WTC11 (cell line): ENCODE measurements at regions not wholly inside any gene's neighbourhood (a gene's known extent, or its start where the extent isn't known, plus 50 kb on each side); places are given as distances from the start of the nearest gene placed in this dataset.

Experiments
- ATAC-seq: fragments of 200-7000 bp; cut with Tn5 transposase; 2 replicates; pipeline ENCODE4 v1.10.0; 2021; ENCODE audit warnings: mild to moderate bottlenecking, moderate library complexity
- CTCF ChIA-PET: fragments of 300-600 bp; sonication (Branson Sonifier 250); formaldehyde crosslinking; loops from one replicate; lab custom pipeline; 2021; ENCODE audit warnings: antibody characterized with exemption; lab: Charles Lee
- POLR2A ChIA-PET: fragments of 350-600 bp; sonication (Branson Sonifier 250); formaldehyde crosslinking; loops from one replicate; lab custom pipeline; 2021; ENCODE audit warnings: antibody characterized with exemption; lab: Charles Lee
- DNase-seq: peaks from one replicate; pipeline ENCODE4 v3.0.0; 2021; ENCODE audit warnings: low spot score
- H3K27ac Mint-ChIP-seq: 2 replicates; pipeline ENCODE4 v1.8.0; 2021; ENCODE audit warnings: mixed read lengths
- H3K27me3 Mint-ChIP-seq: 2 replicates; pipeline ENCODE4 v1.8.0; 2021; ENCODE audit warnings: low read depth, mild to moderate bottlenecking, moderate library complexity, mixed read lengths
- H3K36me3 Mint-ChIP-seq: 2 replicates; pipeline ENCODE4 v1.8.0; 2021; ENCODE audit warnings: mixed read lengths
- H3K4me1 Mint-ChIP-seq: 2 replicates; pipeline ENCODE4 v1.8.0; 2022; ENCODE audit warnings: mixed read lengths
- H3K4me3 Mint-ChIP-seq: 2 replicates; pipeline ENCODE4 v1.8.0; 2021; ENCODE audit warnings: mild to moderate bottlenecking, moderate library complexity, mixed read lengths
- H3K9me3 Mint-ChIP-seq: 2 replicates; pipeline ENCODE4 v1.8.0; 2021; ENCODE audit warnings: mixed read lengths
- ELF4 ChIP-seq: sonication (generic); formaldehyde crosslinking; IDR thresholded peaks from 2 replicates; pipeline ENCODE4 v1.8.1; 2022; ENCODE audit warnings: low read depth, mild to moderate bottlenecking, moderate library complexity, missing genetic modification reagents
- FOXJ3 ChIP-seq: sonication (generic); formaldehyde crosslinking; IDR thresholded peaks from 2 replicates; pipeline ENCODE4 v1.9.0; 2021; ENCODE audit warnings: missing genetic modification reagents, mild to moderate bottlenecking, borderline replicate concordance
- GRHL2 ChIP-seq: fragments of 250-450 bp; sonication (Bioruptor Pico); IDR thresholded peaks from 2 replicates; pipeline ENCODE4 v1.8.0; 2022; ENCODE audit warnings: mild to moderate bottlenecking, moderate library complexity; ENCODE audit not compliant: insufficient replicate concordance, severe bottlenecking
- PRRX2 ChIP-seq: fragments of 250-450 bp; sonication (Bioruptor Pico); IDR thresholded peaks from 2 replicates; pipeline ENCODE4 v1.8.0; 2021; ENCODE audit warnings: mild to moderate bottlenecking
- SOX15 ChIP-seq: fragments of 250-450 bp; sonication (Bioruptor Pico); IDR thresholded peaks from 2 replicates; pipeline ENCODE4 v1.9.0; 2021; ENCODE audit warnings: mild to moderate bottlenecking
- SP1 ChIP-seq: sonication (generic); formaldehyde crosslinking; conservative IDR thresholded peaks from 2 replicates; pipeline ENCODE4 v1.8.1; 2022; ENCODE audit warnings: missing genetic modification reagents
- ZBTB21 ChIP-seq: sonication (generic); formaldehyde crosslinking; IDR thresholded peaks from 2 replicates; pipeline ENCODE4 v1.8.1; 2023; ENCODE audit warnings: mild to moderate bottlenecking, missing genetic modification reagents, borderline replicate concordance
- ZNF317 ChIP-seq: sonication (generic); formaldehyde crosslinking; IDR thresholded peaks from 2 replicates; pipeline ENCODE4 v1.8.1; 2023; ENCODE audit warnings: low read depth, mild to moderate bottlenecking, moderate library complexity, missing genetic modification reagents, borderline replicate concordance
- ZNF423 ChIP-seq: fragments of 250-450 bp; sonication (Bioruptor Pico); IDR thresholded peaks from 2 replicates; pipeline ENCODE4 v2.1.2; 2022; ENCODE audit warnings: mild to moderate bottlenecking, moderate library complexity
- TF ChIP-seq, protein P1 (sequence below): sonication (generic); formaldehyde crosslinking; IDR thresholded peaks from 2 replicates; pipeline ENCODE4 v1.8.0; 2022; ENCODE audit warnings: mild to moderate bottlenecking, missing genetic modification reagents
- TF ChIP-seq, protein P2 (sequence below): fragments of 250-450 bp; sonication (Bioruptor Pico); IDR thresholded peaks from 2 replicates; pipeline ENCODE4 v1.9.0; 2021; ENCODE audit warnings: mild to moderate bottlenecking, borderline replicate concordance
- TF ChIP-seq, protein P3 (sequence below): sonication (generic); formaldehyde crosslinking; IDR thresholded peaks from 2 replicates; pipeline ENCODE4 v1.8.1; 2022; ENCODE audit warnings: low read depth, missing genetic modification reagents, borderline replicate concordance
- TF ChIP-seq, protein P4 (sequence below): sonication (generic); formaldehyde crosslinking; IDR thresholded peaks from 2 replicates; pipeline ENCODE4 v1.8.0; 2022; ENCODE audit warnings: mild to moderate bottlenecking, missing genetic modification reagents
- TF ChIP-seq, protein P5 (sequence below): sonication (generic); formaldehyde crosslinking; IDR thresholded peaks from 2 replicates; pipeline ENCODE4 v1.8.1; 2023; ENCODE audit warnings: mild to moderate bottlenecking, moderate library complexity, missing genetic modification reagents
- TF ChIP-seq, protein P6 (sequence below): sonication (generic); formaldehyde crosslinking; IDR thresholded peaks from 2 replicates; pipeline ENCODE4 v1.8.1; 2023; ENCODE audit warnings: mild to moderate bottlenecking, missing genetic modification reagents
- TF ChIP-seq, protein P7 (sequence below): sonication (generic); formaldehyde crosslinking; IDR thresholded peaks from 2 replicates; pipeline ENCODE4 v1.8.0; 2023; ENCODE audit warnings: mild to moderate bottlenecking, missing genetic modification reagents
- TF ChIP-seq, protein P8 (sequence below): fragments of 250-450 bp; sonication (Bioruptor Pico); IDR thresholded peaks from 2 replicates; pipeline ENCODE4 v1.9.0; 2021; ENCODE audit warnings: mild to moderate bottlenecking

DNA sequence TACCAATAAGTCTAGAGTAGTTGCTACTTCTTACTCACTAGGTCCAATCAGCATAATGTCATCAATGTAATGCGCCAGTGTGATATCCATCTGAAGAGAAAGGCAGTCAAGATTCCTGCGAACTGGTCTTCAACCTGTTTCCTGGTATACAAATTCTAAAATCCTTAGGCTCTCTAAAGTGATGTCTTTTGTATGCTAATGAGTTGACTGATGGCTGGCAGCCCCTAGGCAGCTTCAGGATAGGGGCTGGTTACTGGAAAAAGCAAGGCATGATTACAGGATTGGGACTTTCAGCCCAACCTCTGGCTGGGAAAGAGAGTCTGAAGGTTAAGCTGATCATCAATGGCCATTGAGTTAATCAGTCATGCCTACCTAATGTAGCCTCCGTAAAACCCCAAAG is 250.2 kb upstream of the PTER start:
- ATAC-seq (peak; percentile 88), DNase-seq (no peak)
- TF ChIP-seq, protein P1, sequence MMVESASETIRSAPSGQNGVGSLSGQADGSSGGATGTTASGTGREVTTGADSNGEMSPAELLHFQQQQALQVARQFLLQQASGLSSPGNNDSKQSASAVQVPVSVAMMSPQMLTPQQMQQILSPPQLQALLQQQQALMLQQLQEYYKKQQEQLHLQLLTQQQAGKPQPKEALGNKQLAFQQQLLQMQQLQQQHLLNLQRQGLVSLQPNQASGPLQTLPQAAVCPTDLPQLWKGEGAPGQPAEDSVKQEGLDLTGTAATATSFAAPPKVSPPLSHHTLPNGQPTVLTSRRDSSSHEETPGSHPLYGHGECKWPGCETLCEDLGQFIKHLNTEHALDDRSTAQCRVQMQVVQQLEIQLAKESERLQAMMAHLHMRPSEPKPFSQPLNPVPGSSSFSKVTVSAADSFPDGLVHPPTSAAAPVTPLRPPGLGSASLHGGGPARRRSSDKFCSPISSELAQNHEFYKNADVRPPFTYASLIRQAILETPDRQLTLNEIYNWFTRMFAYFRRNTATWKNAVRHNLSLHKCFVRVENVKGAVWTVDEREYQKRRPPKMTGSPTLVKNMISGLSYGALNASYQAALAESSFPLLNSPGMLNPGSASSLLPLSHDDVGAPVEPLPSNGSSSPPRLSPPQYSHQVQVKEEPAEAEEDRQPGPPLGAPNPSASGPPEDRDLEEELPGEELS (CRISPR knock-in tag) = no peak
- Mint-ChIP-seq H3K4me1 (peaks cover 27% of the 10 kb centered on the region), H3K36me3 (peaks cover 22% of the 10 kb centered on the region), H3K9me3 (peaks cover 41% of the 10 kb centered on the region), H3K4me3 (no peak overlapping the region), H3K27me3 (peaks cover 4% of the 10 kb centered on the region), H3K27ac (no peak overlapping the region)
- POLR2A ChIA-PET = no interaction called here
- CTCF ChIA-PET = no interaction called here

DNA sequence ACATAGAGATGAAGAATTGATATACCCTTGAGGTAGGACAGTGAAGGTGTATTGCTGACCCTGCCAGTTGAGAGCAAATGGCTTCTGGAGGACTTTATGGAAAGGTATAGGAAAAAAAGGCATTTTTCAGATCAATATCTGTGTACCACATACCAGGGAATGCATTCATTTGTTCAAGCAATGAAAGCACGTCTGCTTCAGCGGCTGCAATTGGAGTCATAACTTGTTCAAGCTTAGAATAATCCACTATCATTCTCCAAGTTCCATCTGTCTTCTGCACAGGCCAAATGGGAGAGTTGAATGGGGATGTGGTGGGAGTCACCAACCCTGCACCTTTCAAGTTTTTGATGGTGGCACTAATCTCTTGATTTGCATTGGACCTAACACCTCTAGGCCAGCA is 249.6 kb upstream of the PTER start:
- DNase-seq = no peak
- TF ChIP-seq, protein P2, sequence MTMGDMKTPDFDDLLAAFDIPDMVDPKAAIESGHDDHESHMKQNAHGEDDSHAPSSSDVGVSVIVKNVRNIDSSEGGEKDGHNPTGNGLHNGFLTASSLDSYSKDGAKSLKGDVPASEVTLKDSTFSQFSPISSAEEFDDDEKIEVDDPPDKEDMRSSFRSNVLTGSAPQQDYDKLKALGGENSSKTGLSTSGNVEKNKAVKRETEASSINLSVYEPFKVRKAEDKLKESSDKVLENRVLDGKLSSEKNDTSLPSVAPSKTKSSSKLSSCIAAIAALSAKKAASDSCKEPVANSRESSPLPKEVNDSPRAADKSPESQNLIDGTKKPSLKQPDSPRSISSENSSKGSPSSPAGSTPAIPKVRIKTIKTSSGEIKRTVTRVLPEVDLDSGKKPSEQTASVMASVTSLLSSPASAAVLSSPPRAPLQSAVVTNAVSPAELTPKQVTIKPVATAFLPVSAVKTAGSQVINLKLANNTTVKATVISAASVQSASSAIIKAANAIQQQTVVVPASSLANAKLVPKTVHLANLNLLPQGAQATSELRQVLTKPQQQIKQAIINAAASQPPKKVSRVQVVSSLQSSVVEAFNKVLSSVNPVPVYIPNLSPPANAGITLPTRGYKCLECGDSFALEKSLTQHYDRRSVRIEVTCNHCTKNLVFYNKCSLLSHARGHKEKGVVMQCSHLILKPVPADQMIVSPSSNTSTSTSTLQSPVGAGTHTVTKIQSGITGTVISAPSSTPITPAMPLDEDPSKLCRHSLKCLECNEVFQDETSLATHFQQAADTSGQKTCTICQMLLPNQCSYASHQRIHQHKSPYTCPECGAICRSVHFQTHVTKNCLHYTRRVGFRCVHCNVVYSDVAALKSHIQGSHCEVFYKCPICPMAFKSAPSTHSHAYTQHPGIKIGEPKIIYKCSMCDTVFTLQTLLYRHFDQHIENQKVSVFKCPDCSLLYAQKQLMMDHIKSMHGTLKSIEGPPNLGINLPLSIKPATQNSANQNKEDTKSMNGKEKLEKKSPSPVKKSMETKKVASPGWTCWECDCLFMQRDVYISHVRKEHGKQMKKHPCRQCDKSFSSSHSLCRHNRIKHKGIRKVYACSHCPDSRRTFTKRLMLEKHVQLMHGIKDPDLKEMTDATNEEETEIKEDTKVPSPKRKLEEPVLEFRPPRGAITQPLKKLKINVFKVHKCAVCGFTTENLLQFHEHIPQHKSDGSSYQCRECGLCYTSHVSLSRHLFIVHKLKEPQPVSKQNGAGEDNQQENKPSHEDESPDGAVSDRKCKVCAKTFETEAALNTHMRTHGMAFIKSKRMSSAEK (CRISPR knock-in tag) = no peak
- TF ChIP-seq, protein P3, sequence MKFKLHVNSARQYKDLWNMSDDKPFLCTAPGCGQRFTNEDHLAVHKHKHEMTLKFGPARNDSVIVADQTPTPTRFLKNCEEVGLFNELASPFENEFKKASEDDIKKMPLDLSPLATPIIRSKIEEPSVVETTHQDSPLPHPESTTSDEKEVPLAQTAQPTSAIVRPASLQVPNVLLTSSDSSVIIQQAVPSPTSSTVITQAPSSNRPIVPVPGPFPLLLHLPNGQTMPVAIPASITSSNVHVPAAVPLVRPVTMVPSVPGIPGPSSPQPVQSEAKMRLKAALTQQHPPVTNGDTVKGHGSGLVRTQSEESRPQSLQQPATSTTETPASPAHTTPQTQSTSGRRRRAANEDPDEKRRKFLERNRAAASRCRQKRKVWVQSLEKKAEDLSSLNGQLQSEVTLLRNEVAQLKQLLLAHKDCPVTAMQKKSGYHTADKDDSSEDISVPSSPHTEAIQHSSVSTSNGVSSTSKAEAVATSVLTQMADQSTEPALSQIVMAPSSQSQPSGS (CRISPR knock-in tag) = no peak
- no peak for TF ChIP-seq ZNF317 (CRISPR knock-in tag)
- TF ChIP-seq SOX15 (CRISPR knock-in tag) = no peak
- TF ChIP-seq GRHL2 (CRISPR knock-in tag) = no peak
- no peak for TF ChIP-seq ZBTB21
- TF ChIP-seq FOXJ3 (CRISPR knock-in tag) = no peak
- TF ChIP-seq ZNF423 (CRISPR knock-in tag) = no peak
- TF ChIP-seq, protein P4, sequence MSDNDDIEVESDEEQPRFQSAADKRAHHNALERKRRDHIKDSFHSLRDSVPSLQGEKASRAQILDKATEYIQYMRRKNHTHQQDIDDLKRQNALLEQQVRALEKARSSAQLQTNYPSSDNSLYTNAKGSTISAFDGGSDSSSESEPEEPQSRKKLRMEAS (CRISPR knock-in tag) = no peak
- TF ChIP-seq SP1 = no peak
- TF ChIP-seq ELF4 (CRISPR knock-in tag) = no peak
- TF ChIP-seq, protein P5, sequence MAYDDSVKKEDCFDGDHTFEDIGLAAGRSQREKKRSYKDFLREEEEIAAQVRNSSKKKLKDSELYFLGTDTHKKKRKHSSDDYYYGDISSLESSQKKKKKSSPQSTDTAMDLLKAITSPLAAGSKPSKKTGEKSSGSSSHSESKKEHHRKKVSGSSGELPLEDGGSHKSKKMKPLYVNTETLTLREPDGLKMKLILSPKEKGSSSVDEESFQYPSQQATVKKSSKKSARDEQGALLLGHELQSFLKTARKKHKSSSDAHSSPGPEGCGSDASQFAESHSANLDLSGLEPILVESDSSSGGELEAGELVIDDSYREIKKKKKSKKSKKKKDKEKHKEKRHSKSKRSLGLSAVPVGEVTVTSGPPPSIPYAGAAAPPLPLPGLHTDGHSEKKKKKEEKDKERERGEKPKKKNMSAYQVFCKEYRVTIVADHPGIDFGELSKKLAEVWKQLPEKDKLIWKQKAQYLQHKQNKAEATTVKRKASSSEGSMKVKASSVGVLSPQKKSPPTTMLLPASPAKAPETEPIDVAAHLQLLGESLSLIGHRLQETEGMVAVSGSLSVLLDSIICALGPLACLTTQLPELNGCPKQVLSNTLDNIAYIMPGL (CRISPR knock-in tag) = no peak
- TF ChIP-seq, protein P6, sequence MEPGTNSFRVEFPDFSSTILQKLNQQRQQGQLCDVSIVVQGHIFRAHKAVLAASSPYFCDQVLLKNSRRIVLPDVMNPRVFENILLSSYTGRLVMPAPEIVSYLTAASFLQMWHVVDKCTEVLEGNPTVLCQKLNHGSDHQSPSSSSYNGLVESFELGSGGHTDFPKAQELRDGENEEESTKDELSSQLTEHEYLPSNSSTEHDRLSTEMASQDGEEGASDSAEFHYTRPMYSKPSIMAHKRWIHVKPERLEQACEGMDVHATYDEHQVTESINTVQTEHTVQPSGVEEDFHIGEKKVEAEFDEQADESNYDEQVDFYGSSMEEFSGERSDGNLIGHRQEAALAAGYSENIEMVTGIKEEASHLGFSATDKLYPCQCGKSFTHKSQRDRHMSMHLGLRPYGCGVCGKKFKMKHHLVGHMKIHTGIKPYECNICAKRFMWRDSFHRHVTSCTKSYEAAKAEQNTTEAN (CRISPR knock-in tag) = no peak
- TF ChIP-seq, protein P7, sequence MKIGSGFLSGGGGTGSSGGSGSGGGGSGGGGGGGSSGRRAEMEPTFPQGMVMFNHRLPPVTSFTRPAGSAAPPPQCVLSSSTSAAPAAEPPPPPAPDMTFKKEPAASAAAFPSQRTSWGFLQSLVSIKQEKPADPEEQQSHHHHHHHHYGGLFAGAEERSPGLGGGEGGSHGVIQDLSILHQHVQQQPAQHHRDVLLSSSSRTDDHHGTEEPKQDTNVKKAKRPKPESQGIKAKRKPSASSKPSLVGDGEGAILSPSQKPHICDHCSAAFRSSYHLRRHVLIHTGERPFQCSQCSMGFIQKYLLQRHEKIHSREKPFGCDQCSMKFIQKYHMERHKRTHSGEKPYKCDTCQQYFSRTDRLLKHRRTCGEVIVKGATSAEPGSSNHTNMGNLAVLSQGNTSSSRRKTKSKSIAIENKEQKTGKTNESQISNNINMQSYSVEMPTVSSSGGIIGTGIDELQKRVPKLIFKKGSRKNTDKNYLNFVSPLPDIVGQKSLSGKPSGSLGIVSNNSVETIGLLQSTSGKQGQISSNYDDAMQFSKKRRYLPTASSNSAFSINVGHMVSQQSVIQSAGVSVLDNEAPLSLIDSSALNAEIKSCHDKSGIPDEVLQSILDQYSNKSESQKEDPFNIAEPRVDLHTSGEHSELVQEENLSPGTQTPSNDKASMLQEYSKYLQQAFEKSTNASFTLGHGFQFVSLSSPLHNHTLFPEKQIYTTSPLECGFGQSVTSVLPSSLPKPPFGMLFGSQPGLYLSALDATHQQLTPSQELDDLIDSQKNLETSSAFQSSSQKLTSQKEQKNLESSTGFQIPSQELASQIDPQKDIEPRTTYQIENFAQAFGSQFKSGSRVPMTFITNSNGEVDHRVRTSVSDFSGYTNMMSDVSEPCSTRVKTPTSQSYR (CRISPR knock-in tag) = no peak
- TF ChIP-seq, protein P8, sequence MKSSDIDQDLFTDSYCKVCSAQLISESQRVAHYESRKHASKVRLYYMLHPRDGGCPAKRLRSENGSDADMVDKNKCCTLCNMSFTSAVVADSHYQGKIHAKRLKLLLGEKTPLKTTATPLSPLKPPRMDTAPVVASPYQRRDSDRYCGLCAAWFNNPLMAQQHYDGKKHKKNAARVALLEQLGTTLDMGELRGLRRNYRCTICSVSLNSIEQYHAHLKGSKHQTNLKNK = no peak
- no peak for TF ChIP-seq PRRX2 (CRISPR knock-in tag)
- TF ChIP-seq, all 79 proteins: peak for 0
- no peak overlapping the region for H3K27ac Mint-ChIP-seq
- H3K9me3 Mint-ChIP-seq = peaks cover 43% of the 10 kb centered on the region
- peaks cover 30% of the 10 kb centered on the region for H3K4me1 Mint-ChIP-seq
- ATAC-seq = no peak
- POLR2A ChIA-PET = no interaction called here
- peaks cover 25% of the 10 kb centered on the region for H3K36me3 Mint-ChIP-seq
- peaks cover 4% of the 10 kb centered on the region for H3K27me3 Mint-ChIP-seq
- no peak overlapping the region for H3K4me3 Mint-ChIP-seq
- CTCF ChIA-PET = no interaction called here
